ENCODE measurements at regions not wholly inside any gene's neighbourhood (a gene's known extent, or its start where the extent isn't known, plus 50 kb on each side); places are given as distances from the start of the nearest gene placed in this dataset.

- no peak for TF ChIP-seq CTCF (IDR thresholded peaks at IDR 0.05)
- peaks cover 0 to 5% (median 0%) of the 10 kb centered on the region in 3 donors for H3K9me3 ChIP-seq
- intact Hi-C loops (cut with DNase I; ENCODE audit: low total_unique reads) = no loop called here
- H3K4me1 ChIP-seq = peaks cover 0 to 11% (median 3%) of the 10 kb centered on the region in 4 donors
- H3K27me3 ChIP-seq = no peaks in the 10 kb centered on the region
- H3K36me3 ChIP-seq = no peaks in the 10 kb centered on the region
- H3K27ac ChIP-seq = peak overlapping the region in 1 of 2 donors; percentile 21
- DNase-seq = no peak
- H3K4me3 ChIP-seq = no peak overlapping the region
These were observed 454.2 kb downstream of the GRIA2 start for GRCh38 chr4:157674699-157675098.

- H3K27ac ChIP-seq = no peak overlapping the region
- no peak overlapping the region for H3K4me3 ChIP-seq
- H3K27me3 ChIP-seq = no peaks in the 10 kb centered on the region
- no peak for TF ChIP-seq CTCF (IDR thresholded peaks at IDR 0.05)
- H3K36me3 ChIP-seq = no peaks in the 10 kb centered on the region
- DNase-seq = no peak
- peaks cover 0 to 3% (median 0%) of the 10 kb centered on the region in 4 donors for H3K4me1 ChIP-seq
- intact Hi-C loops (cut with DNase I; ENCODE audit: low total_unique reads) = no loop called here
- no peaks in the 10 kb centered on the region for H3K9me3 ChIP-seq
These were observed 447.3 kb downstream of the GRIA2 start for GRCh38 chr4:157667836-157668235.

GRCh38 chr4:157664726-157665125, 444.2 kb downstream of the GRIA2 start:
- DNase-seq = no peak
- TF ChIP-seq CTCF (IDR thresholded peaks at IDR 0.05) = no peak
- H3K27me3 ChIP-seq = no peaks in the 10 kb centered on the region
- intact Hi-C loops (cut with DNase I; ENCODE audit: low total_unique reads) = no loop called here
- H3K4me3 ChIP-seq = no peak overlapping the region
- H3K9me3 ChIP-seq = no peaks in the 10 kb centered on the region
- no peaks in the 10 kb centered on the region for H3K36me3 ChIP-seq
- peaks cover 0 to 3% (median 0%) of the 10 kb centered on the region in 4 donors for H3K4me1 ChIP-seq
- H3K27ac ChIP-seq = no peak overlapping the region

- H3K4me1 ChIP-seq = peaks cover 0 to 15% (median 7%) of the 10 kb centered on the region in 4 donors
- no peaks in the 10 kb centered on the region for H3K36me3 ChIP-seq
- H3K9me3 ChIP-seq = no peaks in the 10 kb centered on the region
- peak overlapping the region in 1 of 2 donors; percentile 5 for H3K27ac ChIP-seq
- H3K27me3 ChIP-seq = no peaks in the 10 kb centered on the region
- intact Hi-C loops (cut with DNase I; ENCODE audit: low total_unique reads) = no loop called here
- H3K4me3 ChIP-seq = no peak overlapping the region
- no peak for TF ChIP-seq CTCF (IDR thresholded peaks at IDR 0.05)
- no peak for DNase-seq
These were observed 434.7 kb downstream of the GRIA2 start for GRCh38 chr4:157655096-157655809.

DNA sequence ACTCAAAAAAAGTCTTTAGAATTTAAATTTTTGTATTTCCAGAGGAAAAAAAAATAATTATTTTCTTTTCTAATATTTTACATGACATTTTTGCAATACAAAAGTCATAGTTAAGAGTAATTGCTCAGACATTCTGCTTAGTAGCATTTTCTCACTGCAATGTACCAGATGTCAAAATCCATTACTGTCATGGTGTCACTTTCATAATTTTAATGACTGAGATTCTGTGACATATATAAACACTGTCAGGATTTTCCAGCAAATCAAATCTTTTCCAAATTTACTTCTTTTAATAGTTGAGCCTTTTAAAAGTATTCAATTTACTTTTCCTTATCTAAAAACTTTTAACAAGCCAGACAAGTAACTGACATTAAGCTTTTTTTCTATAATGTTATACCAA, 422.7 kb downstream of the GRIA2 start:
- peaks cover 0 to 16% (median 0%) of the 10 kb centered on the region in 4 donors for H3K4me1 ChIP-seq
- TF ChIP-seq CTCF (IDR thresholded peaks at IDR 0.05) = no peak
- no peak overlapping the region for H3K4me3 ChIP-seq
- intact Hi-C loops (cut with DNase I; ENCODE audit: low total_unique reads) = no loop called here
- peaks cover 0 to 6% (median 0%) of the 10 kb centered on the region in 3 donors for H3K9me3 ChIP-seq
- H3K36me3 ChIP-seq = no peaks in the 10 kb centered on the region
- no peak for DNase-seq
- H3K27me3 ChIP-seq = no peaks in the 10 kb centered on the region
- H3K27ac ChIP-seq = no peak overlapping the region

All from tibial artery (tissue), 4 donors.